Left hindlimb (tissue), 1 donor: ENCODE measurements at regions not wholly inside any gene's neighbourhood (a gene's known extent, or its start where the extent isn't known, plus 50 kb on each side); places are given as distances from the start of the nearest gene placed in this dataset.
A peak's percentile ranks its signal among the peaks of the same experiment; 100 is the strongest.

Source experiments
- DNase-seq: peaks from one replicate; pipeline ENCODE4 v3.0.0-alpha.2; 2018

DNA sequence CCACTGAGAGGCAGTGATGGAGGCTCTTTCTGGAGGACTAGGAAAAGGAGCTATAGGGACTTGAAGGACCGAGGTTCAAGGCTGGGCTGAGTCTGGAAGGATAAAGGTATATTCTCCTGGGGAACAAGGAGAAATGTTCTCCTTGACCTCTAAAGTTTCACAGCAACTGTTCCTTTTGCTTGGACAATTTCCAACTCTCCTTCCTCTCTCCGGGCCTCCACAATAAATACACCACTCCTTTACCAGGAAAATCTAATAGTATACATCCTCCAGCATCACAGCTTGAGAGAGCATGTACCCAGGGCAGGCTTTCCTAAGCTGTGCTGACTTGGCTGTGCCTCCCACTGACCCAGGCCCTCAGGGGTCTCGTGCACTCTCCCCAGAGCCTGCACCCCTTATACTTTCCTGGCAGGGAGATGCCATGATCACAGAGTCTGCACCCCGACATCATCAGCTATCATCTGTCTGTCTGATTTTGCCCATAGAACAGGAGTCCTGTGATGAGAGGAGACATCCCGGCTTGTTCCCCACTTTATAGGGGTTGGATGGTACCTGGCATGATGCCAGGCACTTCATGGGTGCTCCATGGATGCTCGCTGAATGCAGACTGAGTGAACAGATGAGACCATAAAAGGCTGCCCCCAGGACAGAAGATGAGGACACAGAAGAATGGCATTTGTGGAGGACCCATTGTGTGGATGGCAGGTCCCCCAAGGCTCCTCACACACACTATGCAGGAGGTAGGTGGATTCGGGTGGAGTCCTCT lies 582.6 kb upstream of the CDH5 start:
- no peak for DNase-seq

DNA sequence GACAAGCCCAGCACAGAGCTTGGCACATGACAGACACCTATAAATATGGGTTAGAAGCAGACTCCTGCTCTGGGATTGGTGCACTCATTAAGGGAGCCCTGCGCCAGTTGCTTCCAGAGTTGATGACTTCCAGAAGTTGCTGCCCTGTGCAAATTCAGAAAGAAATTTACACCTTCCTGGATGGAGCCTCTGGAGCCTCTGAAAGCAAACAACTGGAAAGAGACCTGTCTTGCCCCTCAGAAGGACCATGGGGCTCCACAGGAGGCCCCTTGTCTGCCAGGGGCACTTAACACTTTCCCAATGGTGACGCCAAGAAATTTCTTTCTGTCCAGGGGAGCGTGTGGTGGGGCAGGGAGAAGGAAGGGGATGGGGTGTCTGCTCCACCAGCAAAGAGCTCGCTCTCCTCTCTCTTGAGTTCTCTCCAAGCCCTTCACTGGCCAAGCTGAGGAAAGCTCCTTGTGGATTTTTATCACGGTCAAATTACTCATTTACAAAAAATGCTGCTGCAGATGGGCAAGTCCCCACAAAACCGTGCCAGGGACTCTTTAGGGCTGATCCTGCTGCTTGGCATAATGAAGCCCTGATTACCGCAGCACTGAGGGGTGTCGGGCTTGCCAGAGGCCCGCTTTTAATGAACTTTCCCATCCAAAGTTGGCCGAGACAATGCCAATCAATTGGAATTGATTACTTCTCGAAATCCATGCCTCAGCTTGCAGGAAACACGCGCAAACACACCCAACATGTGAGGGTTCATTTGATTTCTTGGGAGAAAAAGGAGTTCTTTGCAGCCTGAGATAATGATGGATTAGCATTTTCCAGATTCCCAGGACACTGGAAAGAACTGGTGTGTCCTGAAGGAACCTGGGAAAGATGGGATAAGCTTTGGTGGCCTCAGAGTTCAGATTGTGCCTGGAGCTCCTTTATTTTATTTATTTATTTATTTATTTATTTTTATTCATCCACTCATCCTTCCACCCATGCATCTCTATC lies 583.6 kb upstream of the CDH5 start:
- peak; percentile 84 for DNase-seq

DNA sequence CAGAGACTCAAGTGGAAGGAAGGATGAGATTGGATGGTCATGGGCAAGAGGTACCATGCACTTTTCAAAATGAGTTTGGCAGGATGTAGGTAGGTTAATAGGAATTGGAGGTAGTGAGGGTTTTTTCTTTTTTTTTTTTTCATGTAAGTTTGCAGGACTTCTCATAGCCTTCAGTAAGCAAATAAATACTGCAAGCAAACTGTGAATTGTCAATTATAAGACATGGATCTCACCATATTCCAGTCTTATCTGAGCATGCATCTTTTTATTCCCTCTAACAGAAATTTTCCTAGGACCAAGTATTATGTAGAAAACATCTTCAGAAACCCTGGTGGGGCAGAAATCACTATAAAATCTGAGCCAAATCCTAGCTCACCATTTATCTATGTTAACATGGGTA lies 584.6 kb upstream of the CDH5 start:
- no peak for DNase-seq

DNA sequence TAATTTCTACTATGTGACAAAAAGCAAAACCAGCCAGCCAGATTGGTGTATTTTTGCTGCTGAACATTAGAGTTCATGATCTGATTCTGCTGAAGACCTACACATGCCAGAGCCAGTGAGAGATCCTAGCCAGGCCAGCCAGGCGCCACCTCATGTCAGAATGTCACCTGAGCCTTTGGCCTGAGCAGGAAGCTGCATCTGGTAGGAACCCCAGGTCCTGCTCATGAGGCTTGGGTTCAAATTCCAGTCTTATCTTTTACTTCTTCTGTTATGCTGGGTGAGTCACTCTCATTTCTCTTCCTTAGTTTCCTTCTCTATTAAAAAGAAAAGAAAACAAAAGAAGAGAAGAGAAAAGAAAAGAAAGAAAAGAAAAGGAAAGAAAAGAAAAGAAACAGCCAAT lies 585.1 kb upstream of the CDH5 start:
- no peak for DNase-seq

DNA sequence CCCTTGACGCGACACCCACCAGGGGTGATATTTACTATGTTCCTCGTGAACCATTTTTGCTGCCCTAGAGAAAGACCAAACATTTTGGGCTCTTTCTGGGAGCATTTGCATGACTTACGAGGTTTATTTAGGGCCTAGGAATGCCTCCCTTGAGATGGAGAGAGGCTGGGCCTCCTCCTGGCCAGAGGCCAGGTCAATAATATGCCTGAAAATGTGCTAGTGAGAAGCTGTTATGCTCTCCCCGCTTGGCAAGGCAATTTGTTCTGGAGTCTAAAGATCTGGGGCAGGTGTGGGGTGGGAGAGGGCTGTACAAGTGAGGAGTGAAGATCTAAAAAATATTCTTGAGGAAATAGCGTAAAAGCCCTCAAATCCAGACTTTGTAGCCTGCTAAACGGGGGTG lies 587.3 kb upstream of the CDH5 start:
- peak; percentile 51 for DNase-seq

DNA sequence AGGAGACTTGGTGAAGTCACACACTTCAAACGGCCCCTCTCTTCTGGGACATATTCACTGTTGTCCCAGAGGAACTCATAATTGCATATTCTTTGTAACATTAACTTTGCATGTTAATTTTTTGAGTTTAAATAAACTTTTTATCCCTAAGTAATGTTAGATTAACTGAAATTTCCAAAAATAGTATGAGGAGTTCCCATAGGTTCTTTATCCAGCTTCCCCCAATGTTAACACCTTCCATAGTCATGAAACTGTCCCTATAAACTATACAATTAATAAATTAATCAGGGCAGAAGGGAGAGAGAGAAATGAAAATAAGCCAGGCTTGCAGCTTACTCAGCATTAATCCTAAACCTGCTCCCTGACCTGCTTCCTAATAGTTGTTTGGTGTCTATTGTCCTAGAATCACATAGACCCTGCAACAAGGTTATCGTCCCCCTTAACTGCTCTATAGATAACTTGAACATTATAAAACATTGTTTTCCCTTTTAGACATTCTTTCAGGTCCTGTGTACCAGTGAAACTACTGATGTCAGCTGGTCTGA lies 589.8 kb upstream of the CDH5 start:
- DNase-seq: no peak

DNA sequence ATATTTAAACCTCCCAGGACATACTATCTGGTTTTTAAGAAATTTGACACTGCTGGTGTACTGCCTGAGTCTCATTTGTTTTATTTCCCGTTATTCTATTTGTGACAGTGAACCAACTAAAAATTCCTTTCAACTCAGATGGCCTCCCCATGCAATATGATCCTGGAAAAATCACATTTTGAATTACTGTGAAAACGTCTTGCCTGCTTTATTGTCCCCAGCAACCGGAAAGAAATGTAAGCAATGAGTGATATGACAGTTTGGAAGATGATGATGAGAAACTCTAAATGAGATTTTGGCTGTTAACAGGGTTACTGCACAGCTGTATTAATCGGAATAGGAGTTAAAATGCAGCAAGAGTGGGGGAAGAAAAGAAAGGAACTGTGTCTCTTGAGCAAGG lies 590.7 kb upstream of the CDH5 start:
- DNase-seq: no peak

DNA sequence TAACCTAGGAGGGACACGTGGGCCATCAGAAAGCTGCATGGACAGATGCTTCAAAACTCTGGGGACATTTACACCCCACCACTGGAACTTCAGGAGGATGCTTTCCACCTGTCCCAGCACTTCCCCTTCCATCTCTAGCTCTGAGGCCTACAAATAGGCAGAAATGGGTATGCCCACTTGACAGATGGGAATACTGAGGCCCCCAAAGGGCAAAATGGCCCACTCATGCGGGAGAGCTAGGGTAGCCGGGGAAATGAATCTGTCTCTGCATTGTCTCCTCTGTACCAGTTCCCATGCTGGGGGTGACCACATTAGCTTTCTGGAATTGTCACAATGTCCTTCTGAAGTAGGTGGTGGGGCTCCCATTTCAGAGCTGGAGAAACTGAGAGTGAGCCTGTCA lies 592.1 kb upstream of the CDH5 start:
- no peak for DNase-seq

DNA sequence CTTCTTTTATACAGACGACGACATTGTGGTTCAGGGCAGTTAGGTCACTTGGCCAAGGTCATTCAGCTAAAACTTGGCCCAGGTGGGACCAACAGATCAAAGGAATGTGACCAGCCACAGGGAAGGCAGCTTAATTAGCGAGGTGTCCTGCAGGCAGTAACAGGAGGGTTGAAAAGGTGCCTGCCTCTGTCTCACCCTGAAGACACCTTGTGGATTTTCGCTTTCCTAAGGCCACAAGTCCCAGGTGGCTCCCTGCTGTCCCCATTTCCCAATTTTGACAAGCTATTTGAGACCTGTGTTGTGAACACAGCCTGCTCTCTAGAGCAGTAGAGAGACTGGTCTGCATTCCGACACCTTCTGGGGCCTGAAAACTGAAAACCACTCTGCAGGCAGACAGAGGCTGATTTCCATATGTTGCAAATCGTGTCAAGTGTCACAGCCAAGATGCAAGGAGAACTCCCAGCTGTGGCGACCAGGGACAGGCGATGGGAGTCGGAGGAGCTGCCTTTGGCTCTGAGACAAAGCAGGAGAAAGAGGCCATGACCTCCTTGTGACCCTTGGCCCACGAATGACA lies 593.1 kb upstream of the CDH5 start:
- no peak for DNase-seq

DNA sequence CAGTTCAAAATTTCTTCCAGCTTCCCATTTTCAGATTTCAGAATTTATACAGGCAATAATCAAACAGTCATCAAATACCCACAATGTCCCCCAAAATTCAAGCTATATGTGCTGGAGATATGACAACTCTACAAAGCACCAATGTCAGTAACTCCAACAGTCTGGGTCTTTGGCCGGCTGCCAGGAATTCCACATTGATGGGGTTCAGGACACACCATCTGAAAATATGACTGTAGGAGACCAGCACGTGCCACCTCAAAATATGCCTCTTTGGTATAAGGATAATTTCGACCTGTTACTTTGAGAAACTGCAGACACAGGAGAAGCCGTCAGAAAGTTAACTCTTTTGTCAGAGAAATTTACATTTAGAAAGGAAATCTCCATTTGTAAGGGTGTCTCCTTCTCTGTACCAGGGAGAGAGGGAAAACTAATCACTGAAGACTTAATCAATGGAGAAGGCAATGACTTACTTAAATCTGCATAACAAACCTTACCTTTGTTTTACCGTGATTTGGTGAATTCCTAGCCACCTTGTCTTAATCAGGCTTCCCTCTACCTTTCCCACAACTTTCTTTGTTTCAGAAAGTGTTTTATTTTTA lies 594.3 kb upstream of the CDH5 start:
- DNase-seq: no peak

DNA sequence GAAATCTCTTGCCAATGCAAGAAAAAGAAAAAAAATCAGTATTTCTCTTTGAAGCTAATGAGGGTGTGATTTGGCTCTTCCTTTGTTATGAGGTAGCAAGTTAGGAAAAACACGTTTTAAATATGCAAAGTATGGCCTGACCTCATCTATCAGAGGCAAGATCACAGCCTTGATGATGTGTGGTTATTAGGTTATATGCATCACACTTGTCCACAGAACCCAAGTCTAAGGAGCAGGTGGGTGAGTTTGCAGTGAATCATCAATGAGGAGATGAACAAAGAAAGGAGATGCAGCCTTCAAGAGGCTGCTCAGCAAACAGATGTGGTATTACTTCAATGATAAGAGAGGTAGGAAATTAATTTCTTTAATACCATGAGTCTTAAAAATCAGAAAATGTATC lies 594.8 kb upstream of the CDH5 start:
- DNase-seq: no peak

DNA sequence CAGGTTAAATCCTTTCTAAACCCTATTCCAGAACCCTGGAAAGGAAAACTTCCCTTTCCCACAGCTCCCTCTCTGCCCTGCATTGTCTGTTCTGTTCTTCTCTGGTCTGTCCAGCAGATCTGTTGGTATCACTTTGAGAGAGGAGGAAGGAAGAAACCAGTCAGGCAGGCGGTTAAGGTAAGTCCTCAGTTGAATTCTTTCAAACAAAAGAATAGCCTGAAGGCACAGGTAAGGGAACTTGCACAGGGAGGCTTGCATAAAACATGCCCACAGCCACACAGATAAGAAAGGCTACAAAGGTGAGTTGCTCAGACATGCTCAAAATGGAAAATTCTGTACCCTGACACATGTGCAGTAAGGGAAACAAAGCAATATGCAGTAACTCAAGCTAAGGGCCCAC lies 595.7 kb upstream of the CDH5 start:
- no peak for DNase-seq

DNA sequence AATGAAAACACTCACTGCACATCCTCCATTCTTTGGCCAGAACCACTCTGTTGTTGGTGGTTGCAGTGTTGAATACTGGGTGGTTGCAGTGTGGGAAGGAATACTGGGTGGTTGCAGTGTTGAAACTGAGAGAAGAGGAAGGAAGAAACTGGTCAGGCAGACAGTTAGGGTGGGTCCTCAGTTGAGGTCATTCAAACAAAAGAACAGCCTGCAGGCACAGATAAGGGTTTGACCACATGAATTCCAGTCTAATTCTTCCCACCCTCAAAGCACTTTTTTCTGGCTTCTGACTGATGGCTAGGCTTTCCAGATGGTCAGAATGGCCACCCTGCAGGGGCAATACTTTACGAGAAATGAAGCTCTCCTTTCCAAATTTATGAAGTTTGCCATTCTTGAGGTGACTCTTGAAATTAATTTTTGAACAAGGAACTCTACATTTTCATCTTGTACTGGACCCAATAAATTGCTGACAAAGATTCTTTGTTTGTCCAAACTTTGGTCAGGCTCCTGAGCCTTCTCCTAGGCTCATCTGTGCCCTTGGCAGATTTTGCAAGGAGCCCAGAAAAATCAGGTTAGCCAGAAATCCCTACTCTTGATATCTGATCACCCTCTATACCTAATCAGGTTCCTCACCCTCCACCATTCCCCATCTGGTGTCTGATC lies 596.6 kb upstream of the CDH5 start:
- DNase-seq: no peak

DNA sequence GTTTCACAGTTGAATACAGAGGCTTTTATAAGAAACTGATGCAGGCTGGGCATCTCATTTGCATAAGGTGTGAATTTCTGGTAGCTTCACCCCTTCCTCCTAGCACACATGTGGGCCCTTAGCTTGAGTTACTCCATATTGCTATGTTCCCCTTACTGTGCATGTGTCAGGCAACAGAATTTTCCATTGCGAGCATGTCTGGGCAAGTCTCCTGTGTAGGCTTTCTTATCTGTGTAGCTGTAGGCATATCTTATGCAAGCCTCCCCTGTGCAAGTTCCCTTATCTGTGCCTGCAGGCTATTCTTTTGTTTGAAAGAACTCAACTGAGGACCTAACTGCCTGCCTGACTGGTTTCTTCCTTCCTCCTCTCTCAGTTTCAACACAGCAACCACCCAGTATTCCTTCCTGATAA lies 597.4 kb upstream of the CDH5 start:
- no peak for DNase-seq

DNA sequence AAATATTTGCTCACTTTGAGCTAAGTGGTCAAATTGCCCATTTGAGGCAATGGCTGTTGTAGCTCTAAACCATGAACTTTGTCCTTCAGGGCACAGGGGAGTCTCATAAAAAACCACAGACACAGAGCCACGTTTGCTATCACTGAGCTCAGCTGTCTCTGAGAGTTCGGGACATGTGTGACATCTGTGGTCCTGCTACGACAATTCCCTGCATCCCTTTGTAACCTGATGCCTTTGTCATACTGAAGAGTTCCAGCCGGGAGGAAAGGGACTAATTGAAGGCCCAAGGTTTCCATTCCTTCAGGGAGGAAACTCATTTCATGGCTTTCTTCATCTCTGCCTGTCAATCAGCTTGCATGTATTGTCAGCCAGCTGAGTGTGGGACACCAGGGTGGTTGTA lies 599.4 kb upstream of the CDH5 start:
- no peak for DNase-seq

DNA sequence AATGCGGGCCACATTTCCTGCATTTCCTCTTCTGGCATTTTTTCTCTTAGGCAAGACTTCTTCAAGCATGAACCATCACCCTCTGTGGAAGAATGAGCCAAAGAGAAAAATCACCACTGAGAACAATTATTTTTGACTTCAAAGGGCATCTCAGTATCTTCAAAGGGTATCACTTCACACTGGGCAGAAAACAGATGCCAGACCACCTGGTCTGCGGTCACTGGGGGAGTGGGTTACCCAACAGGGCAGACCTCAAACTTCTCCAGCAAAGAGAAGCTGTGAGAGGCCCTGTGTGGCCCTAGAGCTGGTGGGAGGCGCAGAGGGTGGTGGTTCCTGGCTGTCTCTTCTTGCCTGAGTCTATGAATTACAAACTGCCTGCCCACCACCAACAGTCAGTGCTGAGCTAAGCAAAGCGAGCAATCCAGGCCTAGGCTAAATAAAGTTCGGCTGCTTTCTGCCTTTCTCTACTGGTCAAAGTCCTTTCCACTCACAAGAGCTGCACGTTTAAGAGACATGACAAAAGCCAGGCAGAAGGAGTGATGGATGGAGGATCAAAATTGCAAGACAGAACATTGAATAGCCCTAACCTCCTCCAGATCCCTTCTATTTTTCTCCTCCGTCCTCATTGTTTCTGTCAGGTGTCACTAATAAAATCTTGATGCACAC lies 602.7 kb upstream of the CDH5 start:
- DNase-seq: no peak

DNA sequence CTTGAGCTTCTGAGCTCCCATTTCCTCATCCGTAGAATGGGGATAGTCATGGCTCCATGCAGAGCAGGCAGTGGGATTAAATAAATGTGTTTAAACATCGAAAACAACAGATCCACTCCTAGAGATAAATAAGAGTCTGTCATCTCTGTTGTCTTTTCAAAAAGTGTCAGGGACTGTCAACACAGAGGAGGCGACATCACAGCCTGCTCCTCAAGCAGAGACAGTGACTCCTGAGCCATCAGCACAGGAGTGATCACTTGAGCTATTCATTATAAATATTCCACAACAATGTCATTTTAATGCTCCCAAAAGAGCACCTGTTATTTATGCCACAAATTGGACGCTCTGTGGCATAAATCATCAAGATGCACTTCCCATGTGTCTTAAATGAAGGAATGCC lies 605.6 kb upstream of the CDH5 start:
- DNase-seq: no peak

DNA sequence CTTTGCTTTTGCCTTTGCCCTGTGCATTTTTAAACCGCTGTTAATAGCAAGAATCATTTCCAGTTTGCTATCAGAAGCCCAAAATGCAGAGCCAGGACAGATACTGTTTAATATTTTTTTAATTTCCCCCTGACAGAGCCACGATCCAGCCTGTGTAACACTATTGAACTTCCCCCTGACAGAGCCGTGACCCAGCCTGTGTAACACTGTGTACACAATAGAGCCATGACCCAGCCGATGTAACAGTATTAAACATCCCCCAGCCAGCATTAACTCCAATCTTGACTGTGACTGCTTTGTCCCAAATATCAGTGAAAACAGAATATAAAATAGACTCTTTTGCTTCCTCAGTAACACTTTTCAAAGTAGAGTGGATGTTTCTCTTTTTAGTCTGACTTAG lies 607.9 kb upstream of the CDH5 start:
- DNase-seq: no peak

DNA sequence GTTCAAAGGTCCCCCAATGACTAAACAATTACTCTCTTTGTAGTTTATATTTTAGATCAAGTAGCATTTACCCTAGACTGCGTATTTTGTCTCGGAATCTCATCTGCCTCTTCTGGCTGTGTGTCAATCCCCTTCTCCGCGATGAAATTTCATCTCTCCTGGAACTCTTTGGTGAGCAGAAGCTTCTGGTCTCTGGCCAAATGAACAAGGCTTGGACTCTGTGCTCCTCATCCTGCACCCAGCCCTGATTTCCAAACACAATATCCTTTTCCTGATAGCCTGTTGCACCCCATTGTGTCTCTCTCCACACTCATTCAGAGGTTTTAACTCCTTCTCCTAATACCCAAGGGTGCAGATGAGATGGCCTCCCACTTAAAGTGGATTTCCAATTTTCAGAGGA lies 609.4 kb upstream of the CDH5 start:
- DNase-seq: no peak

DNA sequence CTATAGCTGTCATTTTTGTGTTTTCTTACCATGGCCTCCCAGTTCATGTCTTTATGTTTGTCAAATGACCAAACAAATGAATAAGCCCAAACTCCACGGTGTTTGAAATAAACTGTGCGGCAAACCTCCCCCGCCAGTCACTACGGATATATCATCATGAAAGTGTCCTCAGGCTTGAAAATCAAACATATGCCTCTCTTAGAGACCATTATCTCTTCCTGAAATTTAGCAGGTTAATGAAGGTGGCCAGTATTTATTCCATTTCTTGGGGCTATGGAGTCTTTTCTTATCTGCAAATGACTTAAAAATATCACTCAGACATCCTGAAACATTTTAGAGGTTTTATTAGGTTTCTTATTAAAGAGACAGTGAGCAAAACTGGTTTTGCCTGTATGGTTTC lies 610.3 kb upstream of the CDH5 start:
- DNase-seq: no peak

DNA sequence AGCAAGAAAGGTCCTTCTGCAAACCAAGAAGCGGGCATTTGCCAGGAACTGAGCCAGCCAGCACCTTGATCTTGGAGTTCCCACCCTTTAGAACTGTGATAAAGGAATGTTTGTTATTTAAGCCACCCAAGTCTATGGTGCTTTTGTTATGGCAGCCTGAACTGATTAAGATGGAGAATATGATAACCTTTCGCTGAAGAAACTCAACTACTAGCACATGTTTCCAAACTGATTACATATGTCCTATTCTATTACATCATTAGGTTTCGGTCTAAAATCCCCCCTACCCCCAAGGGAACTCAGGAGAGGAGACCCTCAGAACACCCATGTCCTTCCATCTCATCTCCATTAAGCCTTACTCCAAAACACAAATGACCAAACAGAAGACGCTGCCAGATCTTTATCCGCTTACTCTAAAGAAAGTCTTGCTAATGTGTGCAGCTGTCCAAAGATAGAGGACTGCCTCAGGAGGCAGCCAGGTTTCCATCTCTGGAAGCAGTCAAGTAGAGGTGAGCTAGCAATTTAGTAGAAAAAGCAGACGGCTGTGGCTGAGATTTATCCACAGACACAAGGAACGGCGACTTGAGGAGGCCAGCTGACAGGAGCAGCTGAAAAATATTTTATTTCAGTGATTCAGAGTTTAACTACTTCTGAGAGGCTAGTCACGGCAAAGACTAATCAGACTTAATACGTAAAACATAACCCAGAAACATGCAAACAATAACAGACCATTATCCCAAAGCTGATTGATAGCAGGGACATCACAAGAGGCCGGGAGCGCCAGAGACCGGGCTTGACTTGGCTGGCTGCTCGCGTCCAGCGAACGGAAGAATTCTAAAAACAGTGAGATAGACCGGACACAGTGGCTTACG lies 611.4 kb upstream of the CDH5 start:
- DNase-seq: peak; percentile 39
